ENCODE measurements at regions not wholly inside any gene's neighbourhood (a gene's known extent, or its start where the extent isn't known, plus 50 kb on each side); places are given as distances from the start of the nearest gene placed in this dataset.

GRCh38 chr18:24627644-24628315 lies 167.3 kb downstream of the HRH4 start:
- peak; percentile 35 for DNase-seq (ENCODE audit: low spot score)

GRCh38 chr18:24628326-24628725 lies 167.9 kb downstream of the HRH4 start:
- DNase-seq (ENCODE audit: low spot score) = no peak

GRCh38 chr18:24629921-24630320 lies 169.5 kb downstream of the HRH4 start:
- peak; percentile 54 for DNase-seq (ENCODE audit: low spot score)

- peak; percentile 64 for DNase-seq (ENCODE audit: low spot score)
Measured at GRCh38 chr18:24630346-24630880, 170.0 kb downstream of the HRH4 start.

DNA sequence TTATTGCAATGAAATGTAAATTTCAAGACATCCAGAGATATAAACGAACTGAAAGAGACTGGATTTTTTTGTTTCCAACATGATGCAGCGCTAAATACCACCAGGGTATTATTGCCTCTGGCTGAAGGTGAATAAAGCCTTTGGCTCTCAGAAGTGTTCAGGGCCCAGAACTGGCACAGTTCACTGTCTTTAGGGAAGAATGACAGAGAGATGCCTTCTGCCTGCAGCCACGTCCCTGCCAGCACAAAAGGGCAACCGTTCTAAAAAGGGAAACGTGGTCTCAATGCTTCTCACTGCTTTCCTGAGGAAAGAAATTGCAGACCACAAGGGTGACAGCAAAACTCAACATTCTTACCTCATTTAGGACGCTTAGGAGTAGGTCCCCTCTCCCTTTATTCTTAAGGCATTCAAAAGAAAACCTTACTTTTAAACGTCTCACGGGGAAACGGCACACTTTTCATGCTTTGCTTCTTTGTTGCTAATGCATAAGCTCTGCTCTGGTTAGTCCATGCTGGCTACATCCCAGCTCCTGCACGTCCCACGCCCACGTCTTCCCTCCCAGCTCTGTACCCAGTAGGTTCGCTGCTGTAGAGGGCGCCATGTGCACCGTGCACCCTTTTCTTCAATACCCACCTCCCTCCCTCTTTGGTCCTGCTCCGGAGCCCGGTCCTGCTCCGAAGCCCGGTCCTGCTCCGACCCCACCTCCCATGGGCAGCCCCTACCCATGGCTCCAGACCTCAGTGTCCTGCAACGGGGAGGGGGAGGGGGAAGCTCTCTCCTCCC lies 171.0 kb downstream of the HRH4 start:
- peak; percentile 95 for DNase-seq (ENCODE audit: low spot score)

DNA sequence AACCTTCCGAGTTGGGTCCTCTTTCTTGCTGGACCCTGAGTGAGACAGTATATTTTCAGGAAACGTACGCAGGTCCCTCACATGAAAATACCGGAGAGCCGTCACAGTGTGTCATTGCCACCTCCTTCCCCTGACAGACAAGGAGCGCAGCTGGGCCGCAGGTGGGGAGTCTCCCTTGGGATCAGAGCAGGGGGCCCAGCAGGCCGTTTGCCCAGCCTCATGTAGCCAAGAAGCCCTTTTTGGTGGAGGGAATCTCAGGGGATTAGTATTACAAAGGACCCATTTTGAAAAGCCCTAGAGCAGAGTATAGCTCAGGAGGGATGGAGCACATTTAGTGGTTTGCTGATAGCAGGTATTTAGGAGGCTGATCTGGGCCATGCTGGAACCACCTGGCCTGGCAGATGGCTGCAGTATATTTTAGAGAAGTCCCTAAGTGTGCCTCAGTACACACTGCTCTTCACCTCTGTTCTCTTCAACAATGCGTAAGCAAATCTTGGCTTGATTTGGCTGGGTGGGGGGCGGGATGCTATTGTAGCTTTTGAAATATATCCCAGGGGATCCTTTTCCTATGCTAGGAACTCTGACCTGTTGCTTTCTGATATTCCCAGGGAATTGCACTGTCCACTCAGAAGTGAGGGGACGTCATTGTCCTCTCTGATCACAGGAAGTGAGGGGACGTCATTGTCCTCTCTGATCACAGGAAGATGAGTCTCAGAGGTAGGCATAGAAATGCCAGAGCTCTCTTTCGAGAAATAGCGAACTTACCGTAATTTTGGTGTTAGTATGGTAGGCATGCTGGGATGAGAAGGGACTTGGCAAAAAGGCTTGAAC lies 171.9 kb downstream of the HRH4 start:
- DNase-seq (ENCODE audit: low spot score) = peak; percentile 93

DNA sequence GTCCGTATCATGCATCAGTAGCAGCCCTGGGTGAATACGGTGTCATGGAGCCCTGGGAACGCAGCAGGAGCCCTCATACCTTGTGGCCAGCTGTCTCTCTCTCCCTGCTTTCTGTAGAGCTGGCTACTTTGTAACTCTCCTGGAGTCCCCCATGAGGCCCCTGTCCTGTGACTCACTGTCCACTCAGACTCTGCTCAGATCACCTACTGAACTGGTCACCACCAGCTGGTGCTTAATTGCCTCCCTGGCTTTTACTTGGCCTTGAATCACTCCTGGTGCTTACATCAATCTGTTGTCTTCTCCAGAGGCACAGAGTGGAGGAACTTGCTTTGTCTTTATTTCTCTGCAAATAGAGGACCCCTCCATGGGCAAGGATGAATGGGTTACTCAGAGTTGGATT lies 172.7 kb downstream of the HRH4 start:
- DNase-seq (ENCODE audit: low spot score) = peak; percentile 64

DNA sequence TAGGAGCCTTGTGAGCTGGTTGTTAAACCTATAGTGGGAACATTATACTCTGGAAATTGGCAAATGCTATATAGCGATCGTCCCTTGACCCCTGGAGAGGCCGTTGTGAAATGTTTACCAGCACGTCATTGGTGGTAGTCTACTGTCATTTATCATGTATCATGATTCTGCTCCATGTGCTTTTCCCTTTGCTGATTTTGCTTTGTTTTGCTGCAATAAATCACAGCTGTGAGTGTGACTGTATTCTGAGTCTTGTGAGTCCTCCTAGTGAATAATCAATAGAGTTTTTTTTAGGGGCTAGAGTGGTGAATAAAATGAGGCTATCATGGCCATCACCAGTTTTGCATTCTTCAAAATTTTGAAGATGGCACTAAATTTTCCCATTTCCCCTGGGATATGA lies 189.1 kb downstream of the HRH4 start:
- DNase-seq (ENCODE audit: low spot score) = no peak

DNA sequence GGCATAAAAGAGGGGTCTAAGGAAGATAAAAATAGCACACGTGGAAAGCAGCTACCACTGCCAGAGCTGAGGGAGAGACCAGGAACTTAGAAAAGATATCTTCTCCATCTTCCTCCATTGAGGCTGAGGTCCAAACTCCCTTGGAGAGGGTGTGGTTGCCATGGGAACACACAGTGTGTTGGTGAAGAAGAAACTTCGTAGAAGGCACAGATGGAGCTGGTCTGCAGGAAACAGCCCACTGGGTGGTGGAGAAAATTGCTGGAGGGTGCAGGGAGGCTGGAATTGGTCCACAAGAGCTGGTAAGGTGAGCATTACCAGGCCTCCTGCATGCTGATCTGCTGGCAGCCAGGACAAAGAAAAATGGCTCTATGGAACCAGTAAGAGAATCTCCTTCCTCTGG lies 191.0 kb downstream of the HRH4 start:
- DNase-seq (ENCODE audit: low spot score) = peak; percentile 81

GRCh38 chr18:24656050-24656449 lies 195.6 kb downstream of the HRH4 start:
- no peak for DNase-seq (ENCODE audit: low spot score)

DNA sequence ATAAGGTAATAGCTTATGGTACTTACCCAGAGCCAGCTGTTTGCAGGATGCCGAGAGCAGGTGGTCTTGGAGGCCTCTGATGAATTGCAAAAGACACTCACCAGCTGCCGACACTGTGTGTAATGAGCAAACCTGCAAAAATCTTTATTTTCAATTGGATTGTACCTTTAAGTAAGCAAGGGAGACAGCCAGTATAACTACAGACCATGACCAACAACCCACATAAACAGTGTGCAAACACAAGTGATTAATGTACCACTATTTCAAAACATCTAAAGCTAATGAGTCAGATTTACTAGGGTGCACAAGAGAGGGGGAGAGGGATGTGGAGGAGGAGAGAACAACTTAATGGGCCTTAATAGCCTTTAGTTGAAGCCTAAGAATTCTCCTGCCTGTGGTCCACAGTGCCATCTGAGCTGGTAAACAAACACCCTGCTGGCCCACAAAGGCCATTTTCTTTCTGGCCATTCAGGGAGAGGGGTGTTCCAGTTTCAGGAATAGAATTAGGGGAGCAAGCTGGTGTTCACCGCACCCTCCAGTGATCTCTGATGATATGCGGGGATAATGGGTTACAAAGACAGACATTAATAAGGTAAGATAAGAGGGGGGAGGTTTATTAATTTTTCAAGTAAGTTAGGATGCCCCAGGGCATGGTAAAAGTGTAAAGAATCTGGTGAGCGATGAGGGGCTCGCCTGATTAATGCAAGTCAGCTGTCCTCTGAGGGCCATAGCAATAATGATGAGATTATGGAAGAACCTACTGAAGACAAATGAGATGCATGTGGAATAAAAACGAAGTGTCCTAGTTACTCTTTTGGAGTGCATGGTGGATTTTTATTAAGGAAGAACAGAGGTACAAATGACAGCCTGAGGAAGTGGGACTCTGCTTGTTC lies 196.4 kb downstream of the HRH4 start:
- DNase-seq (ENCODE audit: low spot score) = peak; percentile 54

DNA sequence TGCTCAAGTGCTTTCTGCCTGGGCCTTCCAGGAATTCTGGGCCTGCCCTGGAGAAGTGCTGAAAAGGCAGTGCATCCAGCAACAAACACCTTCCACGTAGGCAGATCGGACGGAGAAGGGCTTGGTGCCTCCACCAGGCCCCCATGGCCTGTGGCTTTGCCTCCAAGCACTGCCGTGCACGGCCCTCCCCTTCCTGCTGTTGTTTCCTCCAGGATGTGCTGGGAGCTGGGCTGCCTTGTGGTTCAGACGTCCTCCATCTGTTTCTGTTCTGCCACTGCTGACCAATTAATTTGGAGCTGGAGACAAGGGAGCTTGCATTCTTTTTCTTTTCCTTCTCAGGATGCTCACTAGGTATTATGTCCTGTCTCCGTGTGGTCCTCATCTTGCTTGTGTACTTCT lies 197.0 kb downstream of the HRH4 start:
- peak; percentile 37 for DNase-seq (ENCODE audit: low spot score)

DNA sequence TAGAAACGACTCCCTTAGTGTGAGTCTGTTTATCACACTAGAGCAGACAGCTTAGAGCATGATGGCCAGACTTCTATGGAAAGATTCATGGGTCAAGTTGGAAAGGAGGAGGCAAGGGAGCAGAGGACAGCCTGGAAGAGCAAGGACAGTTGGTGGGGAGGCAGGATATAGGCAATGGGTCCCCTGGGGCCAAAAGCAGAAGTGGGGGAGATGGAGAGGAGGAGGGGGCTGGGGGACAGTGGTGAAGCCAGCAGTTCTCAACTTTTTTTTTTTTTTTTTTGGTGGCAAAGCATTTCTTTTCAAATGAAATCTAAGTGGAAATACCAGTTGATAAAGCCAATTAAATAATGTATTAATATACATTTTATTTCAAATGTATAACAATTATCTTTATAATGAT lies 197.9 kb downstream of the HRH4 start:
- DNase-seq (ENCODE audit: low spot score) = no peak

- no peak for DNase-seq (ENCODE audit: low spot score)
Measured at GRCh38 chr18:24659827-24660720, 199.6 kb downstream of the HRH4 start.

- no peak for DNase-seq (ENCODE audit: low spot score)
Measured at GRCh38 chr18:24660956-24661355, 200.5 kb downstream of the HRH4 start.

DNA sequence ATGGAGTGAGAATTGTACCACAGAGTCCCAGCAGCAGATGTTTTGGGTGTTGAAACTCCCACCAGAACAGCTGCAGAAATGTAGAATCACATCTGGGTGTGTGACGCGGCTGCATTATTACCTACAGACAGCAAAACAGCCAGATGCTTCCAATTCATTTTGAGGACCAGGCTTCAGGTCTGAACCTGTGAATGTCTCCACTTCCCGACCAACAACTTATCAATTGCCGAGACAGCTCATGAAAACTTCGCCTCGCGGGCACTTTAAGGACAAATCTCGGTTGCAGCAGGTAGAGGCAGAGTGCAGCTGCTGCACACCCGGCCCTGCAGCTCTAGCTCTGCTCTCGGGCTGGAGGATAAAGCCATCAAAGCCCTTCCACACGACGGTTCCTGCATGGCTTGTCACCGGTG lies 202.0 kb downstream of the HRH4 start:
- DNase-seq (ENCODE audit: low spot score) = no peak

DNA sequence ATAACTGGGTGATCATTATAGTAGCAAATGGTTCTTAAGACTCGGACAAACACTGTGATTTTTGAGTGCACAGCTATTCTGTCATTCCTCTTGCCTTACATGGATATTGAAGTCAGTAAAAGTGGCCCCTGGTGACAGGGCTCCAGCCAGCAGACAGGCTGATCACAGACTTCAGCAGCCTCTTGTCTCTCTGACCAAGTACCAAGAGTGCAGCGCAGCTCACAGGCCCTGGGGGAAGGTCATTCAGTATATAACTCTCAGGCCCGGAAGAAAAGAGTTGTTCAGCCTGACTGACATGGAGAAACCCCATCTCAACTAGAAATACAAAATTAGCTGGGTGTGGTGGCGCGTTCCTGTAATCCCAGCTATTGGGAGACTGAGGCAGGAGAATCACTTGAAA lies 202.6 kb downstream of the HRH4 start:
- DNase-seq (ENCODE audit: low spot score) = no peak

DNA sequence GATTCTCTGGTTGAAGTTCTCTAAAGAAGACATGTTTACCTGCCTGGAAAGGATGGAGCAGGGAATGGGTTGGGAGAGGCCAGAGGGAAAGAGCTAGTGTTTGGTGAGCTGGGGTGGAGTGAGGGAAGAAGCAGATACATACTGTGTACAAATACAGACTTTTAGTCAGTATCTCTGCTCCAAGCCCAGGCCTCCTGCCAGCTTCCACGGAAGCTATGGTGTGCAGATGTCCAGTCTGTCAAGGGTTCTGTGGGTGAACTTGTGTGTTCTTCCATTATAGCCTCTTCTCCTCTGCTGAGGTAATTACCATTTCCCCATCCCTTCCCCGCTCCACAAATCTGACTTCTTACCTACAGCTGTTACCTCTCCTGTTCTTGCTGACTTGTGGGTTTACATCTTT lies 208.6 kb downstream of the HRH4 start:
- no peak for DNase-seq (ENCODE audit: low spot score)

GRCh38 chr18:24669502-24669901 lies 209.1 kb downstream of the HRH4 start:
- no peak for DNase-seq (ENCODE audit: low spot score)

DNA sequence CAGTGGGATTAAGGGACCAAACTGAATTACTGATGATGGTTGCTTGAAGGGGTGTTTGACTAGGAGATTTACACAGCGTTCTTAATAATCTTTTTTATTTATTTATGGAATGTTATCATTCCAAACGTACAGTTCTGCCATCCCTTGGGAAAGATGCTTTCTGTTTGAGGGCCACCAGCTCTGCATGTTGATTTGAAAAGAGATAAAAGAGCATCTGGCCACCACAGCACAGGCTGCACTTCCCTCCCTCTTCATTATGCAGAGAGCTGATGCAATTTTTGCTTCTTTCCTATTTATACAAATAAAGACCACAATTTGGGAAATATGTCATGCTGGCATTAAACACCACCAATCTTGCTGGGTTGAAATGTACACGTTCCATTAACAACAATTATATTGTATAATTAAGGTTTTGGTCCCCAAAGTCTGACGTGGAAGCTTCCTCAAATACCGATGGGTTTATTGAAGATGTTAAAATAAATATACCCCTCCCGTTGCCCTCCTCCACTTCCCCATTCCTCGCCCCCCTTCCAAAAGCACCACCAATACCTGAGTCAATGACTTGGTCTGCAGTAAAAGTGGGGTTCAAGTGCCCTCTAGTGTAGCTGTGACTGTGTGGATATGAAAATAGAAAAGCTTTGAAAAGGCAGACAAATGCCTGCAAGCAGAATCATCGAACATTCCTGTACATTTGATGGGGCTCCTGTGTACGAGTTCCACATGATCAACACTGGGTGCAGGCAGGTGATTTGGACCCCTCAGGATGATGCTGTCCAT lies 211.9 kb downstream of the HRH4 start:
- peak; percentile 87 for DNase-seq (ENCODE audit: low spot score)

All from cerebellar cortex (tissue), 1 donor.